IMR-90 (cell line): ENCODE measurements at regions not wholly inside any gene's neighbourhood (a gene's known extent, or its start where the extent isn't known, plus 50 kb on each side); places are given as distances from the start of the nearest gene placed in this dataset.

Experiments used
- ATAC-seq: fragments of 200-7000 bp; cut with Tn5 transposase; 2 replicates; pipeline ENCODE4 v1.9.1; 2020; ENCODE audit warnings: low read depth, mild to moderate bottlenecking, moderate library complexity
- BruUV-seq: library from RNA; stranded (reverse); fragments of 400-500 nt; replicated peaks from 2 replicates; lab custom pipeline; 2021; lab: Mats Ljungman, UMichigan
- CTCF ChIA-PET: fragments of 300-600 bp; formaldehyde crosslinking; extraction: SDS; loops from one replicate; lab custom pipeline; 2021; ENCODE audit warnings: antibody characterized with exemption; lab: Yijun Ruan, JAX
- POLR2A ChIA-PET: fragments of 300-600 bp; sonication (Branson Sonifier 250); formaldehyde crosslinking; loops from one replicate; lab custom pipeline; 2022; ENCODE audit warnings: antibody characterized with exemption; ENCODE audit not compliant: unreplicated experiment; lab: Charles Lee
- DNase-seq: peaks from one replicate; pipeline ENCODE4 v3.0.0; 2013
- H2AFZ ChIP-seq: replicated peaks from 2 replicates; pipeline ENCODE3; 2013; ENCODE audit warnings: low read length, mild to moderate bottlenecking; ENCODE audit not compliant: poor library complexity
- H2AK5ac ChIP-seq: 2 replicates; pipeline ENCODE4 v1.6.1; 2013; ENCODE audit warnings: low read depth, low read length, inconsistent platforms
- H2AK9ac ChIP-seq: replicated peaks from 2 replicates; pipeline ENCODE3; 2013; ENCODE audit warnings: mild to moderate bottlenecking, low read depth, low read length, moderate library complexity; ENCODE audit not compliant: poor library complexity
- H2BK120ac ChIP-seq: 2 replicates; pipeline ENCODE4 v1.6.1; 2013; ENCODE audit warnings: low read depth, low read length, inconsistent platforms
- H2BK15ac ChIP-seq: 3 replicates; pipeline ENCODE4 v1.6.1; 2013; ENCODE audit warnings: low read depth, low read length, inconsistent platforms
- H2BK20ac ChIP-seq: 2 replicates; pipeline ENCODE4 v1.6.1; 2013; ENCODE audit warnings: low read depth, mild to moderate bottlenecking, inconsistent platforms, low read length, moderate library complexity
- H2BK5ac ChIP-seq: 2 replicates; pipeline ENCODE4 v1.6.1; 2013; ENCODE audit warnings: mild to moderate bottlenecking, low read depth, low read length, inconsistent platforms; ENCODE audit not compliant: poor library complexity, severe bottlenecking
- H3K14ac ChIP-seq: replicated peaks from 2 replicates; pipeline ENCODE4 v1.6.1; 2013; ENCODE audit warnings: low read depth, low read length, inconsistent platforms
- H3K18ac ChIP-seq: 2 replicates; pipeline ENCODE4 v1.6.1; 2013; ENCODE audit warnings: low read depth, low read length, control low read depth
- H3K23ac ChIP-seq: 2 replicates; pipeline ENCODE4 v1.6.1; 2013; ENCODE audit warnings: low read depth, low read length, inconsistent platforms
- H3K27ac ChIP-seq: 2 replicates; pipeline ENCODE4 v1.5.1; 2013; ENCODE audit warnings: mild to moderate bottlenecking, control low read depth, low read length; ENCODE audit not compliant: insufficient read depth
- H3K27me3 ChIP-seq: 2 replicates; pipeline ENCODE4 v1.6.1; 2013; ENCODE audit warnings: low read length; ENCODE audit not compliant: control insufficient read depth, insufficient read depth
- H3K36me3 ChIP-seq: 2 replicates; pipeline ENCODE4 v1.6.1; 2013; ENCODE audit warnings: low read length, mixed read lengths; ENCODE audit not compliant: control insufficient read depth, insufficient read depth
- H3K4ac ChIP-seq: 2 replicates; pipeline ENCODE4 v1.6.1; 2013; ENCODE audit warnings: low read depth, low read length, inconsistent platforms
- H3K4me1 ChIP-seq: 2 replicates; pipeline ENCODE4 v1.6.1; 2013; ENCODE audit warnings: low read length, mixed read lengths; ENCODE audit not compliant: control insufficient read depth, insufficient read depth
- H3K4me2 ChIP-seq: 2 replicates; pipeline ENCODE4 v1.6.1; 2013; ENCODE audit warnings: low read depth, mild to moderate bottlenecking, control low read depth, low read length, moderate library complexity
- H3K4me3 ChIP-seq: 2 replicates; pipeline ENCODE4 v1.5.1; 2013; ENCODE audit warnings: low read depth, mild to moderate bottlenecking, control low read depth, low read length, moderate library complexity; ENCODE audit not compliant: insufficient read depth
- H3K56ac ChIP-seq: 2 replicates; pipeline ENCODE4 v1.6.1; 2013; ENCODE audit warnings: low read length, inconsistent platforms; ENCODE audit not compliant: insufficient read depth; ENCODE audit errors: extremely low read depth
- H3K79me1 ChIP-seq, 2 experiments: 2 replicates each; pipeline ENCODE4 v1.6.1; 2013; ENCODE audit warnings: low read length in 2 of 2, inconsistent platforms in 1 of 2, low read depth in 1 of 2
- H3K9ac ChIP-seq: 2 replicates; pipeline ENCODE4 v1.6.1; 2013; ENCODE audit warnings: low read depth, low read length, control low read depth
- H3K9me1 ChIP-seq: 2 replicates; pipeline ENCODE4 v1.6.1; 2013; ENCODE audit warnings: low read length, inconsistent platforms; ENCODE audit not compliant: insufficient read depth
- H3K9me3 ChIP-seq: 2 replicates; pipeline ENCODE4 v1.6.1; 2013; ENCODE audit warnings: low read length; ENCODE audit not compliant: control insufficient read depth, insufficient read depth
- H4K20me1 ChIP-seq: 2 replicates; pipeline ENCODE4 v1.6.1; 2013; ENCODE audit warnings: low read length, inconsistent platforms; ENCODE audit not compliant: insufficient read depth
- H4K5ac ChIP-seq: 2 replicates; pipeline ENCODE4 v1.6.1; 2013; ENCODE audit warnings: mild to moderate bottlenecking, low read depth, low read length, control low read depth
- H4K8ac ChIP-seq, 2 experiments: 2 replicates each; pipeline ENCODE4 v1.6.1; 2013; ENCODE audit warnings: low read depth in 2 of 2, low read length in 2 of 2, control low read depth in 1 of 2, inconsistent platforms in 1 of 2
- H4K91ac ChIP-seq: 2 replicates; pipeline ENCODE4 v1.6.1; 2013; ENCODE audit warnings: low read depth, low read length, inconsistent platforms; ENCODE audit not compliant: insufficient read depth
- BHLHE40 ChIP-seq: fragments of 150-350 bp; IDR thresholded peaks from 2 replicates; pipeline ENCODE4 v1.6.1; 2016; ENCODE audit warnings: mild to moderate bottlenecking, low read depth, low read length
- CEBPB ChIP-seq: IDR thresholded peaks from 2 replicates; pipeline ENCODE4 v1.6.1; 2012; ENCODE audit warnings: low read depth, low read length, improper control_type of control experiment
- MAFK ChIP-seq: IDR thresholded peaks from 2 replicates; pipeline ENCODE4 v1.6.1; 2012; ENCODE audit warnings: low read depth, low read length, improper control_type of control experiment
- MXI1 ChIP-seq: IDR thresholded peaks from 2 replicates; pipeline ENCODE4 v1.6.1; 2012; ENCODE audit warnings: low read depth, mild to moderate bottlenecking, low read length, moderate library complexity, borderline replicate concordance
- POLR2A ChIP-seq: IDR thresholded peaks from 2 replicates; pipeline ENCODE4 v1.6.1; 2012; ENCODE audit warnings: mild to moderate bottlenecking, low read depth, low read length
- RAD21 ChIP-seq: IDR thresholded peaks from 2 replicates; pipeline ENCODE4 v1.6.1; 2012; ENCODE audit warnings: low read length, improper control_type of control experiment
- RCOR1 ChIP-seq: IDR thresholded peaks from 2 replicates; pipeline ENCODE4 v1.6.1; 2012; ENCODE audit warnings: mild to moderate bottlenecking, low read length, improper control_type of control experiment; ENCODE audit not compliant: insufficient replicate concordance
- RFX5 ChIP-seq: IDR thresholded peaks from 2 replicates; pipeline ENCODE4 v1.8.0; 2012; ENCODE audit warnings: low read depth, mild to moderate bottlenecking, low read length, moderate library complexity
- SMC3 ChIP-seq: fragments of 150-350 bp; IDR thresholded peaks from 2 replicates; pipeline ENCODE4 v1.6.1; 2016; ENCODE audit warnings: low read depth, mild to moderate bottlenecking, antibody characterized with exemption, low read length, moderate library complexity
- dilution Hi-C: fragments of 300-500 bp; cut with HindIII; formaldehyde crosslinking; loops from one replicate; pipeline ENCODE4 v1.14.3; 2018; ENCODE audit warnings: low sequenced_read_pairs; ENCODE audit not compliant: unreplicated experiment
- in situ Hi-C: fragments of 300-500 bp; cut with MboI; formaldehyde crosslinking; loops from 3 replicates; pipeline ENCODE4 v1.14.3; 2019; ENCODE audit warnings: low sequenced_read_pairs, inconsistent platforms, mixed read lengths
- intact Hi-C: fragments of 100-400 bp; cut with micrococcal nuclease; formaldehyde crosslinking; loops from 2 replicates; pipeline ENCODE4 v1.10.0; 2022
- TF ChIP-seq, protein P1 (sequence below): fragments of 150-350 bp; IDR thresholded peaks from 2 replicates; pipeline ENCODE4 v1.6.1; 2016; ENCODE audit warnings: low read depth, mild to moderate bottlenecking, low read length, moderate library complexity, borderline replicate concordance
- TF ChIP-seq, protein P2 (sequence below): conservative IDR thresholded peaks from 2 replicates; pipeline ENCODE4 v1.5.1; 2012; ENCODE audit warnings: mild to moderate bottlenecking, low read depth, low read length, improper control_type of control experiment

DNA sequence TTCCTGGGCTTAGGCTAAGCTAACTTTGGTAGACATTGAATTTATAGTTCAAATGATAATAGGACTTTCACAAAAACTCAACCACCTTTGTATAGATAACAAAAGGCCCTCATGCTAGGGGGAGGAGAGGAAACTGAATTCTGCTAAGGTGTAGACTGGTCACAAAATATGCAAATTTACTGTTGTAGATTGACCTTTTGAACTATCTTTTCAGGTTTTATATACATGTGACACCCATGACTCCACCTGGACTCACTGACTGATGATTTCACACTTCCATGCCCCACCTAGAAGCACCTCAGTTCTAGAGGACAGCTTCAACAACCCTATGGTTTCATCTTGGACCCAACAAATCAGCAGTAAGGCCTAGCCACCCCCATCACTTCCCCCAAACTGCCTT lies 165.7 kb downstream of the CEMIP2 start:
- intact Hi-C loops, result no loop called here

More for the DNA sequence above, 165.7 kb downstream of the CEMIP2 start:
- no peak overlapping the region for H4K91ac ChIP-seq
- no peaks in the 10 kb centered on the region for H3K36me3 ChIP-seq
- H3K9me3 ChIP-seq, result no peaks in the 10 kb centered on the region
- no peak overlapping the region for H2AFZ ChIP-seq
- no peaks in the 10 kb centered on the region for H3K4me1 ChIP-seq
- TF ChIP-seq SMC3 (no peak), MAFK (no peak), RCOR1 (no peak), POLR2A (no peak), RFX5 (no peak), MXI1 (no peak), RAD21 (no peak), CEBPB (no peak), BHLHE40 (no peak)
- TF ChIP-seq, protein P1, sequence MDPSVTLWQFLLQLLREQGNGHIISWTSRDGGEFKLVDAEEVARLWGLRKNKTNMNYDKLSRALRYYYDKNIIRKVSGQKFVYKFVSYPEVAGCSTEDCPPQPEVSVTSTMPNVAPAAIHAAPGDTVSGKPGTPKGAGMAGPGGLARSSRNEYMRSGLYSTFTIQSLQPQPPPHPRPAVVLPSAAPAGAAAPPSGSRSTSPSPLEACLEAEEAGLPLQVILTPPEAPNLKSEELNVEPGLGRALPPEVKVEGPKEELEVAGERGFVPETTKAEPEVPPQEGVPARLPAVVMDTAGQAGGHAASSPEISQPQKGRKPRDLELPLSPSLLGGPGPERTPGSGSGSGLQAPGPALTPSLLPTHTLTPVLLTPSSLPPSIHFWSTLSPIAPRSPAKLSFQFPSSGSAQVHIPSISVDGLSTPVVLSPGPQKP, result no peak
- TF ChIP-seq, protein P2, sequence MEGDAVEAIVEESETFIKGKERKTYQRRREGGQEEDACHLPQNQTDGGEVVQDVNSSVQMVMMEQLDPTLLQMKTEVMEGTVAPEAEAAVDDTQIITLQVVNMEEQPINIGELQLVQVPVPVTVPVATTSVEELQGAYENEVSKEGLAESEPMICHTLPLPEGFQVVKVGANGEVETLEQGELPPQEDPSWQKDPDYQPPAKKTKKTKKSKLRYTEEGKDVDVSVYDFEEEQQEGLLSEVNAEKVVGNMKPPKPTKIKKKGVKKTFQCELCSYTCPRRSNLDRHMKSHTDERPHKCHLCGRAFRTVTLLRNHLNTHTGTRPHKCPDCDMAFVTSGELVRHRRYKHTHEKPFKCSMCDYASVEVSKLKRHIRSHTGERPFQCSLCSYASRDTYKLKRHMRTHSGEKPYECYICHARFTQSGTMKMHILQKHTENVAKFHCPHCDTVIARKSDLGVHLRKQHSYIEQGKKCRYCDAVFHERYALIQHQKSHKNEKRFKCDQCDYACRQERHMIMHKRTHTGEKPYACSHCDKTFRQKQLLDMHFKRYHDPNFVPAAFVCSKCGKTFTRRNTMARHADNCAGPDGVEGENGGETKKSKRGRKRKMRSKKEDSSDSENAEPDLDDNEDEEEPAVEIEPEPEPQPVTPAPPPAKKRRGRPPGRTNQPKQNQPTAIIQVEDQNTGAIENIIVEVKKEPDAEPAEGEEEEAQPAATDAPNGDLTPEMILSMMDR, result no peak
- ChIA-PET POLR2A (no interaction called here), CTCF (interaction anchor here (0.6 kb wide), 1 partner anchor 968 kb away, joined by 5 read pairs; no protein-coding TSS in a partner anchor)
- no peak overlapping the region for H2BK15ac ChIP-seq
- H2BK120ac ChIP-seq, result no peak overlapping the region
- no peak overlapping the region for H2AK5ac ChIP-seq
- no peak overlapping the region for H3K18ac ChIP-seq
- dilution Hi-C loops (no loop called here), in situ Hi-C loops (loop anchor here (10.0 kb wide), 2 partner anchors 172 to 422 kb away; no protein-coding TSS in a partner anchor)
- H3K4ac ChIP-seq, result no peak overlapping the region
- no peak overlapping the region for H3K4me3 ChIP-seq
- no peak for ATAC-seq
- no peak overlapping the region for H3K27ac ChIP-seq
- H2BK5ac ChIP-seq, result no peak overlapping the region
- H3K9me1 ChIP-seq, result no peaks in the 10 kb centered on the region
- H4K8ac ChIP-seq, result no peak overlapping the region
- no peaks in the 10 kb centered on the region for H4K20me1 ChIP-seq
- no peaks in the 10 kb centered on the region for H3K27me3 ChIP-seq
- no peak overlapping the region for H2BK20ac ChIP-seq
- no peak overlapping the region for H3K23ac ChIP-seq
- H3K79me1 ChIP-seq, result no peaks in the 10 kb centered on the region
- no peak for DNase-seq
- BruUV-seq, result no TSS peak
- no peak overlapping the region for H4K5ac ChIP-seq
- no peak overlapping the region for H3K14ac ChIP-seq
- H3K56ac ChIP-seq, result no peak overlapping the region
- no peak overlapping the region for H2AK9ac ChIP-seq
- H3K9ac ChIP-seq, result no peak overlapping the region
- H3K4me2 ChIP-seq, result no peak overlapping the region
